Kidney (tissue), 13 donors: ENCODE measurements at regions not wholly inside any gene's neighbourhood (a gene's known extent, or its start where the extent isn't known, plus 50 kb on each side); places are given as distances from the start of the nearest gene placed in this dataset.

ENCODE experiments used
- DNase-seq, 5 donors: peaks; one replicate each; pipeline ENCODE4 v3.0.0-alpha.2; 2013 to 2020
- FAIRE-seq: peaks from 2 replicates; lab custom pipeline; 2012; peaks lifted over from hg19 to GRCh38; lab: Jason Lieb, UNC
- H3K27ac ChIP-seq, 2 donors: one replicate each; pipeline ENCODE4 v1.7.0; 2013; ENCODE audit warnings: low read depth in 2 of 2, low read length in 2 of 2, inconsistent platforms in 1 of 2
- H3K27me3 ChIP-seq: one replicate; pipeline ENCODE4 v1.7.1; 2013; ENCODE audit warnings: low read length, inconsistent platforms; ENCODE audit not compliant: control insufficient read depth, insufficient read depth
- H3K36me3 ChIP-seq, 3 donors: one replicate each; pipeline versions ENCODE4 v1.7.0 to v1.7.1; 2013; ENCODE audit warnings: low read length in 3 of 3, control low read depth in 1 of 3, inconsistent platforms in 1 of 3; ENCODE audit not compliant: insufficient read depth in 3 of 3, control insufficient read depth in 2 of 3
- H3K4me1 ChIP-seq, 3 donors: one replicate each; pipeline versions ENCODE4 v1.7.0 to v1.7.1; 2013; ENCODE audit warnings: low read length in 3 of 3, inconsistent platforms in 1 of 3, low read depth in 1 of 3; ENCODE audit not compliant: control insufficient read depth in 2 of 3, insufficient read depth in 2 of 3
- H3K4me3 ChIP-seq, 3 donors: one replicate each; pipeline versions ENCODE4 v1.7.0 to v1.8.1; 2013; ENCODE audit warnings: low read length in 3 of 3, control low read depth in 1 of 3, inconsistent platforms in 1 of 3
- H3K9ac ChIP-seq, 3 donors: one replicate each; pipeline versions ENCODE4 v1.7.0 to v1.7.1; 2013; ENCODE audit warnings: low read length in 3 of 3, control low read depth in 1 of 3, inconsistent platforms in 1 of 3
- H3K9me3 ChIP-seq, 3 donors: one replicate each; pipeline versions ENCODE4 v1.7.0 to v1.7.1; 2013; ENCODE audit warnings: low read length in 3 of 3, control low read depth in 1 of 3, inconsistent platforms in 1 of 3; ENCODE audit not compliant: control insufficient read depth in 2 of 3, insufficient read depth in 1 of 3
- intact Hi-C: fragments of 100-400 bp; cut with DNase I; formaldehyde crosslinking; loops from one replicate; pipeline ENCODE4 v1.11.1; 2022
- TF ChIP-seq, protein P1 (sequence below): IDR thresholded peaks from 3 replicates; pipeline ENCODE4 v1.5.1; 2012; ENCODE audit warnings: mild to moderate bottlenecking, moderate library complexity, borderline replicate concordance; ENCODE audit not compliant: insufficient read depth; ENCODE audit errors: extremely low read depth
- donor health status: control.
- donor health status: control.
- donor health status: control.
- donor health status: control.
- donor health status: control.
- donor health status: DM: yes; HTN: yes; CAD: no.
- donor health status: Normal renal cell carcinoma (clear cell type).

DNA sequence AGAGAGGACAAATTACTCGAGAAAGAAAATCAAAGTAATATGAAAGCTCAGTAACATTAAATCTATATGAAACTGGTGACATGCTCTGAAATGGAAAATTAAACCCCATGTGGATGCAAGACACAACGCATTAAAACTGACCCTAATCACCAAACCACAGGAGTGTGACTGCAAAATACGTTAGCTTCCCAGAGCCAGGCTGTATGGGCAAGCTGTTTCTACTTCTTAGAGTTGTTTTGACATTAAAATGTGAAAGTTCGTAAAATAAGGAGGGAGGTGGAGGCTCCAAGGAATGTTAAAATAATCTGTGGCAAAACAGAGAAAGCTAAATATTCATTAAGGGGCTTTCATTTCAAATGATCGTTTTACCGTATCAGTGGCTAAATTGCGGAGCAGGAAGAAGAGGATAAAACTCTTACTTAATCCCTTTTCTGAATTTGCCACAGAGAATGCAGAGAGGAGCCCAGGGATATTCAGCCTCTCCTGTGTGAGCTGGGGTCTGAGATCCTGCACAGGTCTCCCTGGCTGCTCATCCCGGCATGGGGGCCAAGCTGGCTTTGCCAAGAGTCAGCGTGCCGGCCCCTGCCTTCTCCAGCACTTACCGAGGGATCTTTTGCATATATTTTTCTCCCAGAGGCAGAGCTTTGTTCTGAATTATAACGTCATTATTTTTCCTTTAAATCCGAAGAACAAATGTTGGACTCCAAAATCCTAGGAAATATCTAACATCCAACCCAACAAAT, 239.8 kb upstream of the THBS1 start:
- FAIRE-seq (no peak), DNase-seq (no peak)
- intact Hi-C loops, result no loop called here
- H3K4me3 ChIP-seq, result no peak overlapping the region
- no peak overlapping the region for H3K9ac ChIP-seq
- TF ChIP-seq, protein P1, sequence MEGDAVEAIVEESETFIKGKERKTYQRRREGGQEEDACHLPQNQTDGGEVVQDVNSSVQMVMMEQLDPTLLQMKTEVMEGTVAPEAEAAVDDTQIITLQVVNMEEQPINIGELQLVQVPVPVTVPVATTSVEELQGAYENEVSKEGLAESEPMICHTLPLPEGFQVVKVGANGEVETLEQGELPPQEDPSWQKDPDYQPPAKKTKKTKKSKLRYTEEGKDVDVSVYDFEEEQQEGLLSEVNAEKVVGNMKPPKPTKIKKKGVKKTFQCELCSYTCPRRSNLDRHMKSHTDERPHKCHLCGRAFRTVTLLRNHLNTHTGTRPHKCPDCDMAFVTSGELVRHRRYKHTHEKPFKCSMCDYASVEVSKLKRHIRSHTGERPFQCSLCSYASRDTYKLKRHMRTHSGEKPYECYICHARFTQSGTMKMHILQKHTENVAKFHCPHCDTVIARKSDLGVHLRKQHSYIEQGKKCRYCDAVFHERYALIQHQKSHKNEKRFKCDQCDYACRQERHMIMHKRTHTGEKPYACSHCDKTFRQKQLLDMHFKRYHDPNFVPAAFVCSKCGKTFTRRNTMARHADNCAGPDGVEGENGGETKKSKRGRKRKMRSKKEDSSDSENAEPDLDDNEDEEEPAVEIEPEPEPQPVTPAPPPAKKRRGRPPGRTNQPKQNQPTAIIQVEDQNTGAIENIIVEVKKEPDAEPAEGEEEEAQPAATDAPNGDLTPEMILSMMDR, result no peak
- no peaks in the 10 kb centered on the region for H3K4me1 ChIP-seq
- H3K27ac ChIP-seq, result no peak overlapping the region
- no peaks in the 10 kb centered on the region for H3K36me3 ChIP-seq
- H3K9me3 ChIP-seq, result no peaks in the 10 kb centered on the region
- no peaks in the 10 kb centered on the region for H3K27me3 ChIP-seq

GRCh38 chr15:39344662-39345141, 236.2 kb upstream of the THBS1 start:
- no peaks in the 10 kb centered on the region for H3K27me3 ChIP-seq
- no peaks in the 10 kb centered on the region for H3K36me3 ChIP-seq
- H3K9me3 ChIP-seq, result no peaks in the 10 kb centered on the region
- DNase-seq (no peak), FAIRE-seq (no peak)
- intact Hi-C loops, result no loop called here
- H3K9ac ChIP-seq, result no peak overlapping the region
- H3K27ac ChIP-seq, result no peak overlapping the region
- no peak overlapping the region for H3K4me3 ChIP-seq
- no peaks in the 10 kb centered on the region for H3K4me1 ChIP-seq
- TF ChIP-seq, protein P1, result no peak

DNA sequence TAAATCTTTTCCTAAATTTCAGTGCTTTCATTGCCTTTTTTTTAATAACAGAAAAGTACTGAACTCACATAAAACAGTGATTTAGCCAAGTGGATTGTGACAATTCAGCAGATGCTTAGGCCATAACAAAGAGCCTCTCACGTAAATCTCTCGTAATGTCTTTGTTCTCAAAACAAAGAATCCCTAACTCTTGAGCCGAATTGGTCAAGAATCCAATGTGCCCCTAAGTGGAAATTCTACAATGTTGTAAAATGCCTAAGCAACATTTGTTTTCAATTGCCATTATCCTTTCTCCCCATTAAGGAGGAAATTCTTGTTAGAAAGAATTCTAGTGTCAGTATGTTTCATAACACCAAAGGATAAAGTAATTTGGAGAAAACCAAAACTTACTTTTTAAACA, 235.7 kb upstream of the THBS1 start:
- no peak for DNase-seq
- Histone ChIP-seq H3K27ac (no peak overlapping the region), H3K4me3 (no peak overlapping the region), H3K9me3 (no peaks in the 10 kb centered on the region), H3K36me3 (no peaks in the 10 kb centered on the region), H3K27me3 (no peaks in the 10 kb centered on the region), H3K4me1 (no peaks in the 10 kb centered on the region), H3K9ac (no peak overlapping the region)
- TF ChIP-seq, protein P1, result no peak
- no peak for FAIRE-seq
- intact Hi-C loops, result no loop called here

DNA sequence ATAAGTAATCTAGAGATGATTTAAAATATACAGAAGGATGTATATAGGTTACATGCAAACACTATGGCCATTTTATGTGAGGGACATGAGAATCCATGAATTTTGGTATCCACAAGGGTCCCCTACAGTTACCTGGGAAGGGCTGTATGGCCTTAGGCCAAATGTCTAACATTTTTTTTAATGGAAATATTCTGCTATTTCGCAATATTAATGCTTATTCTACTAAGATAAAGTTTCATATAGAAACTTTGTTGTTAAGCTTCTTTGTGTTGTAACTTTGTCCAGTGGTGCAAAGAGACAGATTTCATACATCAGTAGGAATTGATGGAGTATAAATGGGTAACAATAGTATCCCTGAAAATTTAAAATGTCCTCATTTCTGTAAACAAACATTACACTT, 233.4 kb upstream of the THBS1 start:
- intact Hi-C loops, result no loop called here
- FAIRE-seq (no peak), DNase-seq (no peak)
- no peak overlapping the region for H3K9ac ChIP-seq
- TF ChIP-seq, protein P1, result no peak
- no peak overlapping the region for H3K27ac ChIP-seq
- no peak overlapping the region for H3K4me3 ChIP-seq
- no peaks in the 10 kb centered on the region for H3K36me3 ChIP-seq
- H3K9me3 ChIP-seq, result no peaks in the 10 kb centered on the region
- no peaks in the 10 kb centered on the region for H3K4me1 ChIP-seq
- no peaks in the 10 kb centered on the region for H3K27me3 ChIP-seq
